Adipocyte (in vitro differentiated cells): ENCODE measurements at regions not wholly inside any gene's neighbourhood (a gene's known extent, or its start where the extent isn't known, plus 50 kb on each side); places are given as distances from the start of the nearest gene placed in this dataset.

ENCODE experiments used
- DNase-seq: peaks from one replicate; pipeline ENCODE4 v3.0.0-alpha.2; 2015; ENCODE audit warnings: low read depth
- H3K27me3 ChIP-seq: replicated peaks from 2 replicates; pipeline ENCODE4 v1.7.0; 2013; ENCODE audit warnings: mild to moderate bottlenecking, low read length, moderate library complexity; ENCODE audit not compliant: control insufficient read depth, insufficient read depth
- H3K36me3 ChIP-seq: 2 replicates; pipeline ENCODE4 v1.7.0; 2013; ENCODE audit warnings: low read length, mild to moderate bottlenecking, moderate library complexity; ENCODE audit not compliant: control insufficient read depth, insufficient read depth, severe bottlenecking
- H3K4me1 ChIP-seq: 2 replicates; pipeline ENCODE4 v1.7.0; 2013; ENCODE audit warnings: mild to moderate bottlenecking, low read length, moderate library complexity; ENCODE audit not compliant: control insufficient read depth, insufficient read depth
- H3K4me3 ChIP-seq: 2 replicates; pipeline ENCODE4 v1.7.0; 2013; ENCODE audit warnings: mild to moderate bottlenecking, low read length, moderate library complexity
- H3K9ac ChIP-seq: 2 replicates; pipeline ENCODE4 v1.7.0; 2013; ENCODE audit warnings: mild to moderate bottlenecking, low read length, moderate library complexity
- H3K9me3 ChIP-seq: 2 replicates; pipeline ENCODE4 v1.7.0; 2013; ENCODE audit warnings: mild to moderate bottlenecking, low read length, moderate library complexity; ENCODE audit not compliant: control insufficient read depth

DNA sequence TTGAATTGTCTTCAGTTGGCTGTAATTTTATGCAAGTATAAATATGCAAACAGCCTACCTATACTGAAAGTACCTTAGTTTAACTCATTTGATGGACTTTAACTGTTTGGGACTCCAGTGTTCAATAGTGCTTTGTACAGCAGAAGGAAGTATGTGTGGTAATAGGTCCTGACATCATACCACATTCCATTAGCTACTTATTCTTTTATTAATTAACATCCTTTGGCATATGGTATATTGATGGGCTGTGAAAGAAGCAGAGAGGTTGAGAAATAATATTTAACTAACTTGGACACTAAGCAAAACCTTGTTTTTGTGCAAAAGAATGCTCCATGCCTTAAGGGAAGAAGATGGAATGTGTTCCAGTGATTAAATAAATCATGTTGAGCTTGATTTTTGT is 97.6 kb upstream of the SEMA6A start:
- Histone ChIP-seq H3K9ac (no peak overlapping the region), H3K27me3 (no peaks in the 10 kb centered on the region), H3K4me1 (no peaks in the 10 kb centered on the region), H3K9me3 (no peaks in the 10 kb centered on the region), H3K36me3 (no peaks in the 10 kb centered on the region), H3K4me3 (no peak overlapping the region)
- no peak for DNase-seq

DNA sequence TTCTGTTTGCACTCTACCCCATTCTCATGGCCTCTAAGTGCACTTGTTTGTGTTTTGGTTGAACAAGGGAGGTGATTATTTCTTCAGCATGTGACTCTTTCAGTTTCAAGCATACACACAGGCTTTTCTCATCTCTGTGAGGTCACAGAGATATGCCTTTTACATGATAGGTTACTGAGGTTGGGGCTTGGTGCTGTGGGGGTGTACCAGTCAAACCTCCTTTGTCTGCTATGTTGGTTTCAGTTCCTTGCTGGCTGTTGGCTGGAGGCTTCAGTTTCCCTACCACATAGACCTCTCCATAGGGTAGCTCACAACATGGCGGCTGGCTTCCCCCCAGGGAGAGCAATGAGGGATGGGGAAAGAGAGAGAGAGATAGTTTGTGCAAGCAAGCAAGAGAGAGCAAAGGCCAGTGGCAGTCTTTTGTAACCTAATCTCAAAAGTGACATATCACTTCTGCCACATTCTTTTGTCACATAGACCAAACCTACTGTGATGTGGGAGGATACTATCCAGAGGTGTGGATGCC is 96.7 kb upstream of the SEMA6A start:
- H3K9me3 ChIP-seq: no peaks in the 10 kb centered on the region
- H3K27me3 ChIP-seq: no peaks in the 10 kb centered on the region
- H3K4me3 ChIP-seq: no peak overlapping the region
- no peaks in the 10 kb centered on the region for H3K4me1 ChIP-seq
- DNase-seq: no peak
- no peaks in the 10 kb centered on the region for H3K36me3 ChIP-seq
- H3K9ac ChIP-seq: no peak overlapping the region

DNA sequence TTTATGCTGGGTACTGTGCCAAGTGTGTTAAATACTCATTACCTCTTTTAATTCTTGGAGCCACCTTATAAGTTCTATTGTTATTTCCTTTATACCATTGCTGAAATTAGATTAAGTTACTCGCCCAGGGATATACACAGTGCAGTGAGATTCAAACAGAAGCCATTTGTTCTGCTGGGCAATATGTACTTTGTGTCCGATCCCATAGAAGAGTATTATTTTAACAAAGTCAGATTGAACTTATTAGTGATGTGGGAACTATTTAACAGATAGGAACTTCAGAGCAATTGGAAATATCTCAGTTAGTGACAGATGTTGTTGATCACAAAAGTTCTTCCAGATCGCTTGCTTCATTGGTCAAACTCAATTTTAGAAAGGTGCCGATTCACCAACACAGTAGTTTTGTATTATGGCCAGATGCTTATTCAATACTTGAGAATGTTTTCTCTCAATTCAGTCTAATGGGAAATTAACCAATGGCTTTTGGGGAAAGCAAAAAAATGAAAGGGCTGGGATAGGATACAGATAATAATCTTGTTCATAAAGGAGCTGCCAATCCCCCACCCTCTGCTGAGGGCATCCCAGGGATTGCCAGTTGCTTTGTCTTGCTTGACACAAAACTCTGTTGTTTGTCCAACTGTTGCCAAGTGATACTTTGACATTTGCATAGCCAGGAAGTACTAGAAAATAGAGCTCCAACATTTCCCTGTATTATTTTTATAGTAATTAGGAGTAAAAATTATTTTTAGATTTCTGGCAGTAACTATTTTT is 94.8 kb upstream of the SEMA6A start:
- Histone ChIP-seq H3K4me1 (no peaks in the 10 kb centered on the region), H3K9me3 (no peaks in the 10 kb centered on the region), H3K27me3 (no peaks in the 10 kb centered on the region), H3K36me3 (no peaks in the 10 kb centered on the region), H3K4me3 (no peak overlapping the region), H3K9ac (no peak overlapping the region)
- DNase-seq: no peak

DNA sequence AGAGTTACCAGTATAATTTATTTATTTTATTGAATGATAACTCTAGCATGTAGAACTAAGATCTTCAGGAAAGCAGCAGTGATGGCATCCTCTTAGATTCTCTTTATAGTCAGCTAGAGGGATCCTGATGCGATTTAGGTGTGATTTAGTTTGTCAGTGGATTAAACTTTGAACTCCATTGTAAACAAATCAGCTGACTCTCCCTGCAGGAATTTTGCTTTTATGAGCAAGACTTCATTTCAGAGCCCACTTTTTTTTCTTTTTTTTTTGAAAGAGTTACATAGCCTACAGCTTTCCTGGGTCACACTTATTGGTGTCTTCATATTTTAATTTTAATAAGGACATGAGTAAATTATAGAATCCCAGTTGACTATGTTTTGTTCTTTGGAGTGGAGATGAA is 93.8 kb upstream of the SEMA6A start:
- DNase-seq: no peak
- Histone ChIP-seq H3K27me3 (no peaks in the 10 kb centered on the region), H3K9me3 (no peaks in the 10 kb centered on the region), H3K9ac (no peak overlapping the region), H3K4me1 (no peaks in the 10 kb centered on the region), H3K36me3 (no peaks in the 10 kb centered on the region), H3K4me3 (no peak overlapping the region)

DNA sequence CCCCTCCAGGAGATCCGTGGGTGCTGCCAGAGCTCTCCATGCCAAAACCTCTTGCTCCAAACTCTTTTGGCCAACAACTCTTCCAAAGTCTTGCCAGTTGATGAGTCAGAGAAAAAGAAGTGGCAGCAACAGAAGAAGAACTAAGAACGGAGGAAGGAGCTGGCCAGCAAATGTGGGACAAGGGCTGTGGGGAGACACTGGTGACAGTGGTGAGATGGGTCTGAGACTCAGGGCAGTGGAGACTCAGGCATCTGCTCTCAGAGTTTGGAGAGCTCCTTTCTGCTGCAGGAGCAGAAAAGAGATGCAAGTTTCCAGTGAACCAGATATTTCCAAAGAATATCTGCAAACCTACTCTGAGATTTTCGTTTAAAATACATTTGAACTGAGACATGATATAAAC is 92.3 kb upstream of the SEMA6A start:
- DNase-seq: no peak

DNA sequence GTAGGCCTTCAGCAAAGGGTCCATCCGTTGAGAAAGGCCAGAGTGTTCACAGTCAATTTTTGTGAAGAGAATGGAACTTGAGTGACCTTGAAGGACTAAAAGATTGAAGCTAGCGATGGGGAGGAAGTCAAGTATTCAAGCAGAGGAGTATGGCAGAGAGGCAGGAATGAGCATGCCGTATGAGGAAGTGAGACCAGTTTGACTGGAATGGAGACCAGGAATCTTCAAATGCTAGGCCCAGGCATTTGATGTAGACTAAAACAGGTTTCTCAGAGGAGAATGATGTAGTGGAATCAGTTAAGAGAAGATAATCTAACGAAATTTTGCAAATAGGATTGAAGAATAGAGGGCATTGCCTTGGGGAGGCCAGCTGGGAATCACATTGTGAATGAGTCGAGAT is 90.4 kb upstream of the SEMA6A start:
- no peak for DNase-seq
- H3K27me3 ChIP-seq: no peaks in the 10 kb centered on the region
- no peak overlapping the region for H3K9ac ChIP-seq
- no peaks in the 10 kb centered on the region for H3K36me3 ChIP-seq
- no peak overlapping the region for H3K4me3 ChIP-seq
- H3K4me1 ChIP-seq: no peaks in the 10 kb centered on the region
- H3K9me3 ChIP-seq: no peaks in the 10 kb centered on the region

More for the DNA sequence above, 92.3 kb upstream of the SEMA6A start:
- Histone ChIP-seq H3K36me3 (no peaks in the 10 kb centered on the region), H3K9me3 (no peaks in the 10 kb centered on the region), H3K4me3 (no peak overlapping the region), H3K27me3 (no peaks in the 10 kb centered on the region), H3K4me1 (no peaks in the 10 kb centered on the region), H3K9ac (no peak overlapping the region)

DNA sequence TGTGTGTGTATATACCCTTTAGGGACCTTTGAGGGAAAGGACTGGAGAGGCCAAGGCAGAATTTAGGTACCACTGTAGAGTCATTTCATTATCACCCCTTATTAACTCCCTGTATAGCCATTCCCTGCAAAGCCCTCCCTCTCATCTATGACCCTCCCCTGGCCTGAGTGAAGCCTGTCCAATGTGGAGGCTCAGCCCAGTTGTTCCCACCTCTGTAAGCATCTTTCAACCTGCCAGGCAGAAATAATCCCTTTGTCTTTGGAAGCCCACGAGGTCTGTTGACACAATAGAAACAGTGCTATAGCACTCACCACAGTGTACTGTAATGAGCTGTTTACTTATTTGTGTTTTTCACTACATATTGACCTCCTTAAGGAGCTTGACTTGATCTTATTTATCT is 88.5 kb upstream of the SEMA6A start:
- no peaks in the 10 kb centered on the region for H3K27me3 ChIP-seq
- H3K9ac ChIP-seq: no peak overlapping the region
- H3K9me3 ChIP-seq: no peaks in the 10 kb centered on the region
- no peak for DNase-seq
- no peaks in the 10 kb centered on the region for H3K4me1 ChIP-seq
- H3K36me3 ChIP-seq: no peaks in the 10 kb centered on the region
- H3K4me3 ChIP-seq: no peak overlapping the region

DNA sequence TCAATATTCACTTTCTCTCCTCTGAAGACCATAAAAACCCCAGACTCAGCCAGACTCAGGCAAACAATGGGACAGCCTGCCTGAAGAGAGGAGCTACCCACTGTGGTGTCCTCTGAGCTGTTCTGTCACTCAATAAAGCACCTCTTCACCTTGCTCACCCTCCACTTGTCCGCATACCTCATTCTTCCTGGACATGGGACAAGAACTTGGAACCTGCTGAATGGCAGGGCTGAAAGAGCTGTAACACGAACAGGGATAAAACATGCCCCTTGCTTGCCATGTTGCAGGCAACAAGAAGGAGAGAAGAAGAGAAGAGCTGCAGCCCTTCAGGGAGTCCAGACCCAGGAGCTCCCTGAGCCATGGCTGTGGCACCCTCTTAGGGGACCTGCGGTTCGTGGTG is 86.8 kb upstream of the SEMA6A start:
- H3K9ac ChIP-seq: no peak overlapping the region
- no peaks in the 10 kb centered on the region for H3K36me3 ChIP-seq
- H3K4me3 ChIP-seq: no peak overlapping the region
- DNase-seq: no peak
- H3K9me3 ChIP-seq: no peaks in the 10 kb centered on the region
- H3K27me3 ChIP-seq: no peaks in the 10 kb centered on the region
- no peaks in the 10 kb centered on the region for H3K4me1 ChIP-seq

DNA sequence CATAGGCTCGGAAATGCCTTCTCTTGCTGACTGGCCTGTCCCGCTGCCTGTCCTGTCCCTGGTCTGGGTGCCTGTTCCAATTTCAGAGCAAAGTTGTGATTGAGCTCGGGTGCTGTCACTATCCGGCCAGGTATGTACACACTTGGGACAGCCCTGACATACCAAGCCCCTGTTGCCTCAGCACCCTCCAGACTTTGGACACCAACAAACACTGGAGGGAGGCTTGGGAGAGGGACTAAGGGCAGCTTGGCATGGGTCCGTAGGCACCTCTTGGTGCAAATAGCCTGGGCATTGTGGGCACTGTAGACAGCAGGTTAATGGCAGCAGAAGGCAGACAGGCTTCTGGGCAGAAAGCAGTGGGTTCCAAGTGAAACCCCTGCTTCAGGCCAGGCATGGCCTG is 86.3 kb upstream of the SEMA6A start:
- H3K9me3 ChIP-seq: no peaks in the 10 kb centered on the region
- no peaks in the 10 kb centered on the region for H3K4me1 ChIP-seq
- H3K36me3 ChIP-seq: no peaks in the 10 kb centered on the region
- no peaks in the 10 kb centered on the region for H3K27me3 ChIP-seq
- DNase-seq: no peak
- no peak overlapping the region for H3K4me3 ChIP-seq
- no peak overlapping the region for H3K9ac ChIP-seq

DNA sequence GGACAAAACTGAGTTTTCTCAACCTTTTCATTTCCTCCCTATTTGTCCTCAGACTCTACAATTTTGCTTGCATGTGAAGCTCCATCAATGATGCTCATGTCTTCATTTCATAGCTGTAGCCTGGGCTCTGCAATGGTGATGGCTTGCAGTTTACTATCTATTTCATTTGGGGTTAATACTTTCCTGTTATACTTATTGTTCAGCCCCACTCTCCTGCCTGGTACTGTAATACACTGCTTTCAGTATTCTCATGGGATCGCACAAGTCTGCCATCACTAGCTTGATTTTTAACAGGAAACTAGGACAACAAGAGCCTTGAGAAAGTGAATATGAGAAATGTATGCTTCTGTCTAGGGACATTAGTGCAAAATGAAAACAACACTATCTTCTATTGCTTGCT is 84.2 kb upstream of the SEMA6A start:
- Histone ChIP-seq H3K27me3 (no peaks in the 10 kb centered on the region), H3K36me3 (no peaks in the 10 kb centered on the region), H3K4me3 (no peak overlapping the region), H3K9me3 (no peaks in the 10 kb centered on the region), H3K9ac (no peak overlapping the region), H3K4me1 (no peaks in the 10 kb centered on the region)
- no peak for DNase-seq

DNA sequence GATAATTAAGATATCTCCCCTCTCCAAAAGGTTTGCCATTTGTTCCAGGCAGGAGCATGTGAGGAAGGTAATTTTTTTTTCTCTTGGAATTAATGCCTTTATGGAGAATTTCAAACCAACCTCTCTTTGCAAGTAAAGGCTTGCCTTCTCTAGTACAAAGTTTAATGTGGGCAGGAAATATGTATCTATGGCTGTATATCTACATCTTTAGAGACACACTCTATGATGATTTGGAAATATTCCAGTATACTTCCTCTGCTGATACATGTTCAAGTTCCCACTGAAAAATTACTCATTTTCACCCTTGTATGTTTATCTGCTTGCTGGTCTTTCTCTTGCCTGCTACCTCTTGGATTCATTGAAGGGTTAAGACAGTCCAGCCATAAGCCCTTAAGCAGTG is 83.5 kb upstream of the SEMA6A start:
- Histone ChIP-seq H3K27me3 (no peaks in the 10 kb centered on the region), H3K9ac (no peak overlapping the region), H3K9me3 (no peaks in the 10 kb centered on the region), H3K4me3 (no peak overlapping the region), H3K4me1 (peaks cover under 1% of the 10 kb centered on the region), H3K36me3 (no peaks in the 10 kb centered on the region)
- no peak for DNase-seq

DNA sequence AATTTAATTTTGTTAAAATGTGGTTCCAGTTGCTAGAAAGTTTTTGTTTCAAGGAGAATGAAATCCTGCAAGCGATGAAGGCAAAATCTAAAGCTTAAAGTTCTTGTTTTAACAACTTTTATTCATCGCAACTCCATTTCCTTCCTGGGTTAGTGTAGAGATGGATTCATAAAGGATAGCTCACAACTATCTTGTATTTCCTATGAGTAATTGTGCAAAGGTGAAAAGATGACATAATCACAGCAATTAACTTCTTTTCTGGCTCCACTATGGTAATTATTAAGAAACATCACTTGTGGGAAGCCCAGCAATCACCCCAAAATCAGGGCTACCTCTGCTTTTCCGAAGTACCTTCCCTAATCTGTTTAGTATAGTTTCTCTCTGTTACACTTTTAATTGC is 80.8 kb upstream of the SEMA6A start:
- Histone ChIP-seq H3K36me3 (no peaks in the 10 kb centered on the region), H3K4me1 (peaks cover 14% of the 10 kb centered on the region), H3K27me3 (no peaks in the 10 kb centered on the region), H3K9me3 (no peaks in the 10 kb centered on the region), H3K4me3 (no peak overlapping the region), H3K9ac (no peak overlapping the region)
- DNase-seq: no peak
